SIG-M5 treated with dmso at 0.1 percent for 504 hours (cell line): ENCODE measurements at regions not wholly inside any gene's neighbourhood (a gene's known extent, or its start where the extent isn't known, plus 50 kb on each side); places are given as distances from the start of the nearest gene placed in this dataset.
A peak's percentile ranks its signal among the peaks of the same experiment; 100 is the strongest.

Experiments
- DNase-seq: peaks from one replicate; lab custom pipeline; 2025; ENCODE audit not compliant: unreplicated experiment; lab: John Stamatoyannopoulos, UW

DNA sequence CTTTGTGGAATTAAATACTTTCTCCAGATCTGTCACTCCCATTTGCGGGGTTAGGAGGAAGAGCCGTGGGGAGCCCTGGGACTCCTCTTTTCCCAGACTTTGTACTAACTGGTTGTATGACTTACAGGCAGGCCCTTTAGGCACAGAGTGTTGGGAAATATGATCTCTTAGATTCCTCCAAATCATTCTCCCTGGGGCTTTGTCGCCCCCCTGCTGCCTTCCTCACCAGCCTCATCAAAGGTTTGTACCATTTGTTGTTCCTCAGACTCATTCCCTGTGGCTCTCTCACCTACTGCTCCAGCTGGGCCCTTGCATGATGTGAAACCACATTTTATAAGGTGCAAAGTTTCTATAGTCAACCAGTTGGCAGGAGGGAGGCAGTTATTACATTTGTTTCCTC is 56.4 kb downstream of the CRYGS start:
- no peak for DNase-seq

- DNase-seq = no peak
Observed at GRCh38 chr3:186487037-186487436, 57.1 kb downstream of the CRYGS start.

DNA sequence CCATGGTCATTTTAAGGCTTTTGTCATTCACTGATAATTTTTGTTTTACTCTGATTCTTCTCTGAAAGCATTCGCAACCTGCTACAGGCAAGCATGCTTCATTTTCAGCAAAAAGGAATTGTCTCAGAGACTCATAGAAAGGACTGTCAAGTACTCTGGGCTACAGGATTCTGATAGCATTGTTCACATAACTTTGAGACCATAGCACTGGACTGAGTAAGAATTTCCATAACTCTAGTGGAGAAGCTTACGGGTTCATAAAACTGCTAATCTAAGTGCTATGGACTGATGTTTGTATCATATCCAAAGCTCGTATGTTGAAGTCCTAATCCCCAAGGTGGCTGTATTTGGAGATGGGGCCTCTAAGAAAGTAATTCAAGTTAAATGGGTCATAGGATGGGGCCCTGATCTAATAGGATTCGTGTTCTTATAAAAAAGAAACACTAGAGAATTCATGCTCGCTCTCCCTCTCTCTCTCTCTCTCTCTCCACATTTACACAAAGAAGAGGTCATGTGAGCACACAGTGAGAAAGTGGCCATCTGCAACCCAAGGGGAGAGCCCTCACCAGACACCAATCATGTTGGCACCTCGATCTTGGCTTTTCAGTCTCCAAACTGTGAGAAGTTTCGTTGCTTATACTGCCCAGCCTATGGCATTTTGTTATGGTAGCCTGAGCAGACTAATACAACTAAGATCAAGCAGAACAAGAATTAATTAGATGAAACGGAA is 60.4 kb downstream of the CRYGS start:
- DNase-seq = no peak

DNA sequence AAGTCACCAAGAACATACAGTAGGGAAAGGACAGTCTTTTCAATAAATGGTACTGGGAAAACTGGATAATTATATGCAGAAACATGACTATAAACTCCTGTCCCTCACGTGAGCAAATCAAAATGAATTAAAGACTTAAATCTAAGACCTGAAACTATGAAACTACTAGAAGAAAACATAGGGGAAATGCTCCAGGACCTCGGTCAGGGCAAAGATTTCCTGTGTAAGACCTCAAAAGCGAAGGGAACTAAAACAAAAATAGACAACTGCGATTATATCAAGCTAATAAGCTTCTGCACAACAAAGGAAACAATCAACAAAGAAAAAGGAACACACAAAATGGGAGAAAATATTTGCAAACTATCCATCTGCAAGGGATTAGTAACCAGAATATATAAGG is 62.7 kb downstream of the CRYGS start:
- DNase-seq = no peak

DNA sequence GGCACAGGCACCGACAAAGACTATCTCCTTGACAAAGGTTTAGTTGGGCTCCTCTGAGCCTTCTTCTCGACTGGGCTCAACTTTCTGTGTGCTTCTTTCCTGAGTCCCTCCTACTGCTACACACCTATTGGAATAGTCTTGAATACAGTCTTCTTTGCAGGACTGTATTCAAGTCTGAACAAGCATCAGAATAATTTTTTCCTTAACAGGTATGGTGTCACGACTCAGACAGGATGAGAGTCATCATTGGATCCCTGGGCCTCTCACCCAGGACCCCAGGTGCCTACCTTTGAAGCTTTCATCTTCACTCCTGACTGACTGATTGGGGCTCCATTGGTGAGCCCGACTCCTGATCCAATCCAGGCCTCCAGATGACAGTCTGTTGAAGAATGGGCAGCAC is 66.3 kb downstream of the CRYGS start:
- no peak for DNase-seq

DNA sequence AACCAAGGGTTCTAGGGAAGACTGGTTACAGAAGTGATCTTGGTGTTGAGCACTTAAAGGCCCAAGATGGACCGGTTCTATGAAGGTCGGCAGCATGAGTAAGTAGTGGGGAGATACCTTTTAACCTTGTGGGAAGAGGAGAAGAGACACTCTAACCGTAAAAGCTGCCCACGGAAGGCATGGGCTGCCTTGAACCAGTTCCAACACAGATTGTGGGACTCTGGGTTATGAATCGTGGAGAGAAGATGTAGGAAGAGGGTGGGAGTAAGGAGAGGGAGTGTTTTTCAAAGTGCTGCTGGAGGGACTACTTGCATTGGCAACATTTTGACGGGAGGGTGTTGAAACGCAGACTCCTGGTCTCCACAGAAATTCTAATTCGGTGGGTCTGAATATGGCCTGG is 67.1 kb downstream of the CRYGS start:
- DNase-seq = no peak

DNA sequence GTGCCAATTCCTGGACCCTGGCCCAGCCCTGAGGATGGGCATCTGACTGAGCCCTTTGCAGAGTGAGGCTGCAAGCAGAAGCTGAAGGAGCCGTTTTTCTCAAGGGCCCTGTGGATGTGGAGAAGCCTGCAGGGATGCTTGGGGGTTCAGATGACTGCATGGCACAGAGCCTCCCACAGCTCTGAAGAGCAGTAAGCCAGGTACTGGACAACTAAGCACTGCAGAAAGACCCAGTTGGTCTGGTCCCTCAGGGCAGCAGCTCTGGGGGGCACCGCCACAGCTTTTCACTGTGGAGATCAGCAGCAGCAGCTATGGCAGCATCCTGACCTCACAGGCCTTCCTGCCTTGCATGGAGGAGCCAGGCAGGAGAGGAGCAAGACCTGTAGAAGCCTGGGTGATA is 67.6 kb downstream of the CRYGS start:
- DNase-seq = no peak

DNA sequence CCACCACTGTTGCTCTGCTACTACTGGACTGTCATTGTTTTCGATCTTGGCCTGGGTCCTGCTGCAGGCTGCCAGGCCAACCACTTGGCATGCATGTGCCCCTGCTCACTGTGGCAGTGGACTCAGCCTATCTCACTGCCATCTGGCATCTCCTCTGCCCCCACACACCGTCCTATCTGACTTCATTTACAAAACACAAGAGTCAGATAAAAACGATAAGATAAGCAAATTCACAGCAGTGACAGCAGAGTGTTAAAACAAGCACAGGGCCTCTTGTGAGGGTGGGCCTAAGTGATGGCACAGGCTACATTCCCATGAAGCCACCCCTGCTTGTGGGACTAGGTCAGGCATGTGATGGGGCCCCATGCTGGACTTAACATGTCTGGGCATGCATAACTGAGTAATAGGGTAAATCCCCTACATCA is 68.1 kb downstream of the CRYGS start:
- no peak for DNase-seq

DNA sequence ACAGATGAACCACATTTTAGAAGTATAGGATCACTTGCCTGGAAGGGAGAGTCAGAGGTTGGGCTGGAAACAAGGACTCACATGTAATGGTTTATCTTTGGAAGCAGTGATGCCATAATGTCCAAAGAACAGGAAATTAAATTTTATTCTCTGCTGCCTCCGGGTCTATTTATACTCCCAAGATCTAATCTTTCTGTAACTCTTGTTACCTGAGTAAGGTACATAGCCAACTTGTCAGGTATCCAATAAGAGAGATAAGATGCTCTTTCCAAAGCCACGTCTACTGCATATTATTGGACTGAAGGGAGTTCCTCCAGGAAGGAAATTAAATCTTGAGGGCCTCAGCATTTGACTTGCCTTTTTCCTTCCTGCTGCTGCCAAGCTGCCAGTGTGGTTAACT is 71.0 kb downstream of the CRYGS start:
- peak; percentile 10 for DNase-seq

DNA sequence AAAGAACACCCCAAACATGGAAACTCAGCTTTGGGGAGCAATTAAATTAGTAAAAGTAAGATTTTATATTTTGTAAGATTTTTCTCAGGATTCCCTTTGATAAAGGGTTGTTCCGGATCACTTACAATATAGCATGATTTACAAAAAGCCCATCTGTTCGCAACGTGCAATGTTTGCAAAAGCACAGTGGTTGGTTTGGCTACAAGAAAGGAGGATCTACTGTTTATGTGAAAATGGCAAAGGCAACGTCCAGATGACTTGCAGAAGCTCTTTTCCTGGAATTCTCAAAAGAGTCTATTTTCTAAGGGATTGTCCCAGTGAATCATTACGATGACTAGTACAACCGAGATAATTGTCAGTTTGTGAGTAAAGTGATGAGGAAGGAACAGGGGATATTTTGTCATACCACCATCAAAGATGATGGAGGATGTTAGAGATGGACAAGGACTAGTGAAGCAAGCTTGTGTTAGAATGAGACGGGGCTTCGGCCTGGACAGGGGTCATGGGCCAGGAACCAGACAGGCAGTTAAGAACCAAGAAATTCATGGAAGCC is 71.6 kb downstream of the CRYGS start:
- no peak for DNase-seq

DNA sequence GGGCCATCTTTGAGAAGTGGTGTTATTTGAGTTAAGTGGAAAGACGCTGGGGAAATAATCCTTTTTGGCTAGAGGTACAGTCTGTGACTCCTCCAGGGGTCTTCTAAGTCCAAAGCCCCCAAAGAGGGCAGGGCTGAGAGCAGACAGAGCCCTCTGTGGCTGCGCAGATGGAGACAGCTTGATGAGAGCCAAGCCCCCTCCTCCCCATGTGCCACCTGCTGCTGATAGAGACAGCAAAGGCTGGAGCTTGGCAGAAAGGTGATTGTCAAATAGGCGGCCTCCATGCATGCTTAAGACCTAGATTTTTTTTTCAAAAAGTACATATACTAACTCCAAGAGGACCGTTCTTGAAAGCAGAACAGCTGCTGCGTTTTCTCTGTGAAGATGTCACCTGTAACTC is 72.4 kb downstream of the CRYGS start:
- DNase-seq = no peak

DNA sequence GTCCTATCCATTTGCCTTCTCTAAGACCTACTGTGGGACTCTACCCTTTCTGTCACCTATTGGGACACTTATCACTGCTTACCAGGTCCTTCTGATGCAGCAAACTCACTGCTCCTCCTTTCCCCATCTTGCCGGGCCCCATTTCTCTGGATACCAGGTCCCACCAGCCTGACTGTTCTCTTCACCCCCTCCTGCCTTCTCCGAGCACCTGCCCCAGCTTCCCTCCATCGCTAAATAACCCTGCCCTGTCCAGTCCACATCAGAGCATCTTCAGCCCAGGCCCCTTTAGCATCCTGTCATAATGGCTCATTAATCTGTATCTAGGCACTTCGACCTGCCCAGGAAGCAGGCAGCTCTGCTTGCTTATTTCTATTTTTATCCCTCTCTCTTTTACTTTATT is 74.7 kb downstream of the CRYGS start:
- DNase-seq = no peak

DNA sequence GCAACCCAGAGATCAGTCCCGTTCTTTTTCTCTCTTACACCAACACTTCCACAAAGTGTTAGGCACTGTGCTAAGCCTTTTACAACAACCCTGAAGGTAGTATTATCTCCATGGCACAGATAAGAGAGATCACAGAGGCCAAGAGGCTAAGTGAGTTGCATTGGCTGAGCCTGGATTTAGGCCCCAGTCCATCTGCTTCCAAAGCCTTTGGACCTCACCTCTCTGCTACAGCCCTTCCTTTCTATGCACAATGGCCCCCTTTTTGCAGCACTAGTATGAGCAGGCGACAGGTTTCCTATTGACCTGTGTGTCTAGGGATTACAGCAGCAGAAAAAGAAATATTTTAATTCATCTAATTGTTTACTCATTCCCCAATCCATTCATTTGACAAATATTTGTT is 76.2 kb downstream of the CRYGS start:
- DNase-seq = no peak

DNA sequence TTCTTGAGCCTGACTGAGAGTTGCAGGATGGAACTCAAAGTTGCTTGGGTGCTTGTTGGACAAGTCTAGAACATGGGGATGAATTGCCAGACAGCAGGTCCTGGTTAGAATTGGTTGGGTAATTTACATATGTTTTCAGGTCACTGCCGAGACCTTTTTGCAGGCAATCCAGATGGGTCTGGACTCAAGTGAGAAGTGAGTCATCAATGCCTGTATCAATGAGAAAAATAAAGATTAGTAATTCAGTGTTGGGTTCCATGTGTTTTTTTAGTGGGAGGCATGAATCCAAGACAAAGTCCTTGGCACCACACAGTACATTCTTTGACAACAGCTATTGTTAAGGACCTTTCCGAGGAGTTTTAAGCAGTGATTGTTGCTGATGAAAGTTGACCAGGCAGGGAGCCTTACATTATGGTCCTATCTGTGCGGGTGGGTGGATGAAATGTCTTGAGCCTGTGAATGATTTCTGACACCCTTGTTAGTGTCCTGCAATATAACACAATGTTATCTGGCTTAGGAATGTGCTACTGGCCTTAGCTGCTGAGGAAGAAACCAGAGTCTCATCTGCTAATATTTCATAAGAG is 77.7 kb downstream of the CRYGS start:
- no peak for DNase-seq

- DNase-seq = no peak
Observed at GRCh38 chr3:186465508-186465907, 78.7 kb downstream of the CRYGS start.

DNA sequence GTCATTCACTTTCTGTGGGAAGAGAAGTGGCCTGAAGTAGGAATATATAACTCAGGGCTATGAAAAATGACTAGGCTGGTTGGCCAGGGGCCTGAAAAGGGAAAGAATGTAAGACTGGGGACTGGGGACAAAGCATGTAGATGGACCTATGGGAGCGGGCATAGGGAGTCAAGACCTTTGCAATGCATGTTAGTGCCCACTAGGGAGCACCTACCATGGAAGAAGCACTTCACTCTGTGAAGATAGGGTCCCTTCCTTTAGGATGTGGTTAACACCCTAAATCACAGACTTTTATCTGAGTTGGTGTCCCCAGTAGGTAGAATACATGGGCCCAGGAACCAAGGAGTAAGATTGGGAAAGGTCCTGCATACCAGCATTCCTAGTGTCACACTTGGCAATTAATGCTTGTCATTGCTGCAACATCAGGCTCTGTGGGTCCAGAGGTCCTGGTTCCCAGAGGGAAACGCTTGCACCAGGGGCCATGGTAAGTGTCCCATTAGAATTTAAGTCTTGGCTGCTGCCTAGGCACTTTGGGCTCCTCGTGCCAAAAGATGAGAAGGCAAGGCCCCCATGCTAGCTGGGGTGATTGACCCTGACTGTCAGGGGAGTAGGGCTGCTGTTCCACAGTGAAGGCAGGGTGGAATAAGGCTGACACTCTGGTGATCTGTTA is 79.6 kb downstream of the CRYGS start:
- DNase-seq = no peak

- DNase-seq = no peak
Observed at GRCh38 chr3:186461141-186461540, 83.0 kb downstream of the CRYGS start.

GRCh38 chr3:186459108-186459467 is 85.1 kb downstream of the CRYGS start:
- no peak for DNase-seq

- no peak for DNase-seq
Observed at GRCh38 chr3:186458306-186459107, 85.7 kb downstream of the CRYGS start.

DNA sequence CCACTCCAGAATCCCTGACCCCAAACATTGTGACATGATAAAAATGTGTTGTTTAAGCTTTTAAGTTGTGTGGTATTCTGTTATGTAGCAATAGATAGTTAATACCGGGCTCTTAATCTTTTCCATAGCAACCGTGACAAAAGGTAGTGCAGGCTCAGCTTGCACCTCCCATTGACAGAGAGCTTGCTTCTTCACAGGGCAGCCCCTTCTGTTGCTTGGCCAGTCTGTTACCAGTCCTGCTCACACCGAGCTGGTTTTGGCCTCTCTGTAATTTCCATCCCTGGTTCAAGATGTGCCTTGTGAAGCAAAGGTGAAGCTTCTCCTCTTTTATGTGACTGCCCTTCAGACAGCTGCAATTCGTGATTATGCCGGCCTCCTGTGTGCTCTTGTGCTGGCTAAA is 86.9 kb downstream of the CRYGS start:
- no peak for DNase-seq

DNA sequence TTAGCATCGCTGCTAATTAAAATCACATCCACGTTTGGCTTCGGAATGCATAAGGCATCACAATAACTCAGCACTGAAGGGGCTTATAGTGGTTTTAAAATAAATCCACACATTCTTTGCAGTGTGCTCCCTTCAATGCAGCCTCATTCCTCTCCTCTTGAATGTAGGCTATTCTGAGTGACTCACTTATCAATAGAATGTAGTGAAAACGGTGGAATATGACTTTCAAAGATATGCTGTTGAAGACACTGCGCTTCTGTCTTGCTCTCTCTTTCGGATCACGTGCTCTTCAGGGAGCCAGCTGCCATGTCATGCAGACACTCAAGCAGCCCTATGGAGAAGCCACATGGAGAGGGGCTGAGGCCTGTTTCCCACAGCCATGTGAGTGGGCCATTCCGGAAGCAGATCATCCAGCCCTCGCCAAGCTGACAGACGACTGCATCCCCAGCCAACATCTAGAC is 87.4 kb downstream of the CRYGS start:
- DNase-seq = no peak
